GM19023 (cell line): ENCODE measurements at regions not wholly inside any gene's neighbourhood (a gene's known extent, or its start where the extent isn't known, plus 50 kb on each side); places are given as distances from the start of the nearest gene placed in this dataset.
"Not testable (repeated sequence)": the region's sequence is repeated elsewhere in the genome, so short reads cannot be mapped to it uniquely, and the experiment has no call there.

Experiments used
- ATAC-seq: cut with Tn5 transposase; IDR thresholded peaks from one replicate; pipeline ENCODE4 v1.9.1; 2021; ENCODE audit warnings: mild to moderate bottlenecking, moderate library complexity; ENCODE audit not compliant: unreplicated experiment

- ATAC-seq: no peak
Measured at GRCh38 chr5:110275878-110276277, 450.6 kb downstream of the TMEM232 start.

- not testable (repeated sequence) for ATAC-seq
Measured at GRCh38 chr5:110278449-110278848, 448.0 kb downstream of the TMEM232 start.

GRCh38 chr5:110284121-110284520 is 442.4 kb downstream of the TMEM232 start:
- ATAC-seq: not testable (repeated sequence)

- ATAC-seq: no peak
Measured at GRCh38 chr5:110288766-110289511, 437.5 kb downstream of the TMEM232 start.

DNA sequence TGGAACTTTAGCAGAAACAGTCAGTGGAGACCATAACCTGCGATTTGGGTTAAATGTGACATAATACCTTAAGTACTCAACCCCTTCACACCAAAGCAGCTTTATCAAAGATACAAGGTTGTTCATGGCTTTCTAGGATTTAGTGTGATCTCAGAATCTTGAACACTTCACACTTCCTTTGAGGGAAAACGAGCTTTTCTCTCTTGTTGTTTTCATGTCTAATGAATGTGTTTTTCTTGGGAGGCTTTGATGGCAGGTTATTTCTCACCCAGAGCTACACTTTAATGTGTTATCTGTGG is 437.0 kb downstream of the TMEM232 start:
- no peak for ATAC-seq

DNA sequence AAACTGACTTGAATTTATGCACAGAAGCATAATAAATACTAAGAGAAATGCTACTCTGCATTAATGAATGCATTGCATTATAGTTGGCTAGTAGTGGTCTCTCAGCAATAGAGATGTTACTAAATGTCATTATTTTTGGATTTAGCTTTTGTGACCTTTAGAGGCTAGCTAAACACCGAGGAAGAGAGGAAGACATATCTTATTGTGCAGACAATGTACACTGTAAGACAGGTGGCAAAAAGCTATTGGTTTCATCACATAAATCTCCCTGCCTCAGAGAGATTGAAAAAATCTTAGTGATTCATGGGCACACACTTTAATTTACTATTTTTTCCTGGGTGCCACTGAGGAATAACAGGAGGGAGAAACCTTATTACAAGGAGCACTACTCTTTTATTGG is 435.9 kb downstream of the TMEM232 start:
- ATAC-seq: no peak

- ATAC-seq: no peak
Measured at GRCh38 chr5:110294281-110294680, 432.2 kb downstream of the TMEM232 start.

DNA sequence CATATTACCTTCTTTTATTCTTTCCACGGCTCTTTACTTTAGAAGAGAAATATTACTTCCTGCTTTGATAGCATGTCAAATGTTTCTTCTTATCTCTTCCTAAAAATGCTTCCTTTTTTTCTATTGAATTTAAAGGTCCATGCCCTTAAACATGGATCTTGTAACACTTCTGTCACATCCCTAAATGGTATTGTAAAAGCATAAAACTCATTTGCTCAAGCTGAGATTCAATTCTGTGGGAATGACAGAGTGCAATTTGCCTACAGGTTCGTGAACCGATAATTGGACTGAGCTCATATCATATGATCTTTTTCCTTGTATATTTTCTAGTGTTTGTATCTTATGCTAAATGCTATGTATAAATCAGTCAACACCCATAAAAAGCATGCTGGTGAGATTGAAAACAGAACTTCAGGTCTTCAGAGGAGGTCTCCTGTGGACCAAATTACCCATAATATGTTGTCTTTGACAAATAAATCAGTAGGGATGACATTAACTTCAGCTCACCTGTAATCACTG is 429.3 kb downstream of the TMEM232 start:
- ATAC-seq: no peak

- no peak for ATAC-seq
Measured at GRCh38 chr5:110304176-110304575, 422.3 kb downstream of the TMEM232 start.

DNA sequence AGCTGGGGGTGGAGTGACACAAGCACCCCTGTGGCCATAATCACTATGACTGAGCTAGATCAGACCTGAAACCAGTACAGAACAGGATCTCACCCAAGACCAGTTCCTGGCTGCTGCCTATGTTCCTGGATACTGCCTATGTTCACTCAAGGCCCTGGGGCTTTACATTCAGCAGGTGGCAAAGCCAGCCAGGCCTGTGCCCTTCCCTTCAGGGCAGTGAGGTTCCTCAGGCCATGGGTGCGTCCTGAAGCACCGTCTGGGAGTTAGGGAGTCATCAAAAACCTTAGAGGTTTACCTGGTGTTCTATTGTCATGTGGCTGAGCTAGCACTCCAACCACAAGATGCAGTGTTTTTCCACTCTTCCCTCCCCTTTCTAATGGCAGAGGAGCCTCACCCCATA is 419.8 kb downstream of the TMEM232 start:
- no peak for ATAC-seq

DNA sequence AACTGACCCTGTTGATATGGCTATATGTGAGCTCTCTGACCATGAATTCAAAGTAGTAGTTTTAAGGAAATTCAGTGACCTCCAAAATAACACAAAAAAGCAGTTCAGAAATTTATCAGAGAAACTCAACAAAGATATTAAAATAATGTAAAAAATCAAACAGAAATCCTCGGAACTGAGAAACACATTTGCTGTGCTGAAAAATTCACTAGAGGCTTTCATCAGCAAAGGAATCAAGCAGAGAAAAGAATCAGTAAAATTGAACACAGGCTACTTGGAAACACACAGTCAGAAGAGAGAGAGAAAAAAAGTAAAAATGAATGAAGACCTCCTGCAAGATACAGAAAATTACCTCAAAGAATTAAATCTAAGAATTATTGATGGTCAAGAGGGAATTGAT is 417.2 kb downstream of the TMEM232 start:
- no peak for ATAC-seq

GRCh38 chr5:110316566-110316965 is 409.9 kb downstream of the TMEM232 start:
- not testable (repeated sequence) for ATAC-seq

DNA sequence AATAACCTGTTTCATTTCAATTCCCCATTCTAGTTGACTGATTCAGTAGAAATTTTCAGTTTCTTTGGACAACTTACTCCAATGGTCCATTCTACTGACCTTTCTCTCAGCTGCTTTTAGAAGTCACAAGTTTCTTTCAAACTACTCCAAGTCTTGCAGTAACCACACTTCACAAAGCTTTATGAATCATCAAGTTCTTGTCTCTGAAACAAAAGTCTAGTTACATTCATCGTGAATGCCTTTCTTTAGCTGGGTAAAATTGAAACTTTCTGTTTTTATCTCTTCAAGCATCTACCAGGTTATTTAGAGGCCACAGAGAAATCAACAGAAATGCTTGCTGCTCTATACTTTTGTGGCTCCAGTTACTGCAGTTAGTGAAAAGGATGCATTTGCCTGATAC is 405.4 kb downstream of the TMEM232 start:
- no peak for ATAC-seq

DNA sequence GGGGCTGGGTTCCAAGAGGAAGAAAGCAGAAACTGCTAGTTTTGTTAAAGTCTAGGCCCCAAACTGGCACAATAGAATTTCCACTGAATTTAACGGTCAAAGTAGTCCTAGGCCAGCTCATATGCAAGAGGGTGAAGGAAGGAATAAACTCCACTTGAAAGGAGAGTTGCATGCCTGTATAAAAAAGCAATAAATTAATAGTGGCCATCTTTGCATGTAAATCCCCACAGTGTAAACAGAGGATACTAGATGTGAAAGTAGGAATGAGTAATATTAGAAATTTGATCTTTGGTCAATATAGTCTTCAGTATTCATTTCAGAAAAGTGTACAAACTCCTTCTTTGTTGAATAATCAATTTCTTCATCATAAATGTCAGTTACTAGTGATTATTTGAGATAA is 403.1 kb downstream of the TMEM232 start:
- no peak for ATAC-seq

DNA sequence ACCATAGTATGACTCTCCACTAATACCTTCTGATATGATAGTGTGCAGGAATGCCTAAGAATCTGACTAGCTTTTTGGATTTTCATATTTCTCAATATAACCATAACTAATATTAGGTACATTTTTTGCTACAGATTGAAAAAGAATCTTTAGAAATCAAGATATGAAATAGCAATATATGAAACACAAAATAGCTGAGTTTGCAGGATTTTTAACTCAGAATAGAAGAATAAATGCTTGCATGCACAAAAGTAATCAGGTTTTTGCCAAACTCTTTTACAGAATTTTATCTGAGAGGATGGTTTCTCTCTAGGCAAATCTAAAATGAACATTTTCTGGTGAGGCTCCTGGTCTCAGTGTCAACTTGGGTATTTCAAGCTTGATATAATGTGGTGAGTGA is 402.6 kb downstream of the TMEM232 start:
- no peak for ATAC-seq

- no peak for ATAC-seq
Measured at GRCh38 chr5:110324876-110325275, 401.6 kb downstream of the TMEM232 start.

DNA sequence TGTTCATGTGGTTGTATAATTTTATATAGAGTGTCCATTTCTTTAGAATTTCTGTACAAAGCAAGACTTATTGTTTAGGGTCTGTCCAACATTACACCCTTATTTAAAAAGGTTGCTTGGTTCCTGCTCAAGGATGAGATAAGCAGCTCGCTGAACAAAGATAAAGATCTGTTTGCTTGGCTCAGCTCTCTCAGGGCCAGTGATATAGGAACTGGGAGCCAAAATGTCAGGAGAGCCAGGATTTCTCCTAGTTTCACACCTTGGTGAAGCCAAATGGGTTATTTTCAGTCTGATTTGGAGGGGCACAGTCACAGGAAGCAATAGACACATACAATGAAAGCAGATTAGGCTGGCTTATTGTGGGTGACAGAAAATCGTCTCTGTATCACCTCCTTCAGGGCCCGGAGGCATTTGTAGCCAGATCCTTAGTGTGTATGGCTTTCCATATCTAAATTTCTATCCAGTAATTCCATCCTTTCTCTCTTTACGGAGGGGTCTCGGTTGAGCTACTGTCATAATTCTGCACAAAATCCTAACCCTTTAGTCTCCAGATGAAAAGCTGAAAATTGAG is 396.4 kb downstream of the TMEM232 start:
- ATAC-seq: no peak

GRCh38 chr5:110333384-110333783 is 393.1 kb downstream of the TMEM232 start:
- ATAC-seq: no peak

DNA sequence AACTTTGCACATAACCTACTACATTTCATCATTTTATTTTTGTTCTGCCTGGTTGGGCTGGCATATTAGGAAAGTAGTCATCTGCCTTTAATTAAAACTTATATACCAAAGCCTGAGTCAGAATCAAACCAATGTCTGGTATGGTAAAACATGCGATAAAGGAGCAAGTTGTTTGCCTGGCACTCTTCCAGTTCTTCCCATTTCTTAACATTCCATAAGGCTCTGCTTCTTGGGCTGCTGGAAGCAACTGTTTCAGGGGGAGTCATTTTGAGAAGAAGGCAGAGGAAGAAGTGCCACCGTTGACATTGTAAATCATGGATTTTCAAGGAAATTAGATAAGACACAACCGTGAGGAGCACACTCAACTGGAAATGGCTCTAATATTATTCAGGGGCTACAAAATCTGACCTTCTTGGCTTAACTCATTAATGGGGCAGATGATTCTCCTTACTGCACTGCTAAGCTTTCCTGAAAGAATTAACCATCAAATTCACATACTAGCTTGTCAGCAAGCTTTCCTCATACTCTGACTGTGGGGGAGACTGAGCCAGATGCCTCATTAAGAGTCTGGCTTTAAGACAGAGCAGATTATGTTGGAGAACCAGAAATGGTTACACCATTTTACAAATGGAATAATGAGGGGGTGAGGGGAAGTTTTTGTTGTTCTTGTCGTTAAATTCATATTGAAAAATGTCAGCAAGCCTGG is 391.0 kb downstream of the TMEM232 start:
- no peak for ATAC-seq

DNA sequence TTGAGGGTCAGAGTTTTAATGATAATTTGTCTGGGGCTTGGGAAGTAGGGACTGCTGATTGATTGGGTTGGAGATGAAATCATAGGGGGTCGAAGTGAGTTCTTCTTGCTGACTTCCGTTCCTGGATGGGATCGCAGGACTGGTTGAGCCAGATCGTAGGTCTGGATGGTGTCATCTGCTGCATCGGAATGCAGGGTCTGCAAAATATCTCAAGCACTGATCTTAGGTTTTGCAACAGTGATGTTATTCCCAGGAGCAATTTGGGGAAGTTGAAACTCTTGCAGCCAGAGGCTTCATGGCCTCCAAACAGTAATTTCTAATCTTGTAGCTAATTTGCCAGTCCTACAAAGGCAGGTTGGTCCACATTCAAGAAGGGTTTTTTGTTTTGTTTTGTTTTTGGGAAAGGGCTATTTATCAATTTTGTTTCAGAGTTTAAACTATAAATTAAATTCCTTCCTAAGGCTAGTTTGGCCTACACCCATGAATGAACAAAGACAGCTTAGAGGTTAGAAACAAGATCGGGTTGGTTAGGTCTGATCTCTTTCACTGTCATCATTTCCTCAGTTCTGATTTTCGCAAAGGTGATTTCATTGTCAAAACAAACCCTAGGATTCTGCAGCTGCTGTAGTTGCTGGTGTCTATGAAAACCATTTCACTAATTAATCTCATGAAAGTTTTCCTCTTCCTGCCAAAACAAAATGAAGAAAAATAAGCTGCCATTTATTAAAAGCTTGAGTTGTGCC is 388.0 kb downstream of the TMEM232 start:
- no peak for ATAC-seq

GRCh38 chr5:110339399-110339798 is 387.1 kb downstream of the TMEM232 start:
- no peak for ATAC-seq
